GM19328 (cell line): ENCODE measurements at regions not wholly inside any gene's neighbourhood (a gene's known extent, or its start where the extent isn't known, plus 50 kb on each side); places are given as distances from the start of the nearest gene placed in this dataset.

Experiments used
- ATAC-seq: cut with Tn5 transposase; IDR thresholded peaks from one replicate; pipeline ENCODE4 v1.9.1; 2021; ENCODE audit warnings: mild to moderate bottlenecking, moderate library complexity; ENCODE audit not compliant: unreplicated experiment

DNA sequence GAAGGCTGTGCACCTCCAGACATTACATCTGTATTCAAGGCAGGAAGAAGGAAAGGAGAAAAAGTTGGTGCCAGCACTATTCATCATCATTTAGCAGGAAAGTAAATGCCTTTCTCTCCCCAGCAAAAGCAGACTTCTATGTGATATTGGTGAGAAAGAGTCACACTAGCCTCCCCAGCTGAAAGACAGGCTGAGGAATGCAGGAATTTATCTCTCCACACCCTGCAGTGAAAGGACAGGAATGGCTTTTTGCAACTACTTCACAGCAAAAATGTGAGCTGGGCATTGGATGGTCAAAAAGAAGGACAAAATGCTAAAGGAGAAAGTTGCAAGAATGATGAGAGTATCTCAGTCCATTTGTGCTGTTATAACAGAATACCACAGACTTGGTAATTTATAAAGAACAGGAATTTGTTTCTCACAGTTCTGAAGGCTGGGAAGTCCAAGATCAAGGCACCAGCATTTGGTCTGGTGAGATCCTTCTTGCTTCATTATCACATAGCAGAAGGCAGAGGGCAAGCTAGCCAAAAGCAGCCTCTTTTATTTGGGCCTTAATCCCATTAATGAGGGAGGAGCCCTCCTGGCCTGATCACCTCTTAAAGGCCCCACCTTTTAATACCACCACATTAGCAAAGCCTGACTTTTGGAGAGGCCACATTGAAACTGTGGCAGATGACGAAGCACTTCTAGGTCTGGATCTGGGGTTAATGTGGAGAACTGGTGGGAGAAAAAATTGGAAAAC, 388.1 kb upstream of the SLC14A2 start:
- ATAC-seq: no peak

DNA sequence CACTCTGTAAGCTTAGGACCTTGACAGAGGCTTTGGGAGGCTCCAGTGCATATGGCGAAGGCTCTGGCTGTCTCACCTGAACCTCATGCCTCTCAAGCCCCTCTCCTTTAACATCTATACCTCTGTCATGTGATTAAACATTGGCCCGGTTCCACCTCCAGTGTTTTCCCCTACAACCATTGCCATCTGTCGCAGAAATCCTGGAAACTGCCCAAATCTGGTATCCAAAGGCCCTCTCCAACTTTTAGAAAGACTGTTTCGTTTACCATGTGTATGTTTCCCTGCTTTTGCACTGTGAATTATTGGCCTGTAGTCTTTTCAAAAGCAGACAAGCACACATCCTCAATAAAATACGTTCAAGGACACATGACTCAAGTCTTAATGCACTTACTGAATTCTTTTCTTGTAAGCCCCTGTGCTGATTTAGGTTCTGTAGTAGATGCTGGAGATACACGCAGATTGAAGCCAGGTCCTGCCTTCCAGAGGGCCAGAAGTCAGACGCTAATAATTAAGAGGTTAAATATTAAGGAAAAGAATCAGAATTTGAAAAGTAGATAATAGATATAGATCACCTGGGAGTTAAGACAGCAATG, 386.4 kb upstream of the SLC14A2 start:
- ATAC-seq: no peak

DNA sequence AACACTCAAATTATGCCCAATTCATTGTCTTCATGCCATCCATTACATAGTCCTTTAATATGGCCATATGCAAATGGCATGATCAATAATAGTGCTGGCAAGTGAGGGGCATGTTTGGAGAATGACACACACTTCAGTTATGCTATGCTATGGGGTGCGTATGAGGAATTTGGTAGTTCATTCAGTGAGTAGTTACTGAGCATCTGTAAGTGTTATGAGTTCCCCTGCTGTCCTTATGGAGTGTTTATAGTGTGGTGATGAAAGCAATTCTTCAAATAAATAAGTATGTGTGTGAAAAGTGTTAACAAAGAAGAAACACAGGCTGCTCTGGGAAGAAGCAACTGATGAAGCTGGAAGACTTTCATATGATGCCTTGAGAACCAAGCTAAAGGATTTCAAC, 383.7 kb upstream of the SLC14A2 start:
- ATAC-seq: no peak

DNA sequence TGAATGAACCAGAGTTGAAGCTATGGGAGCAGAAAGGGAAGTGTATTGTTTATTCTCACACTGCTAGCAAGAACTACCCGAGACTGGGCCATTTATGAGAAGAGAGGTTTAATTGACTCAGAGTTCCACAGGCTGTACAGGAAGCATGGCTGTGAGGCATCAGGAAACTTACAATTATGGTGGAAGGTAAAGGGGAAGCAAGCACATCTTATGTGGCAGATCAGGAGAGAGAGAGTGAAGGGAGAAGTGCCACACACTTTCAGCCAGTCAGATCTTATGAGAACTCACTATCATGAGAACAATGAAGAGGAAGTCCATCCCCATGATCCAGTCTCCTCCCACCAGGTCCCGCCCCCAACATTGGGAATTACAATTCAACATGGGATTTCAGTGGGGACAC, 383.2 kb upstream of the SLC14A2 start:
- ATAC-seq: no peak

DNA sequence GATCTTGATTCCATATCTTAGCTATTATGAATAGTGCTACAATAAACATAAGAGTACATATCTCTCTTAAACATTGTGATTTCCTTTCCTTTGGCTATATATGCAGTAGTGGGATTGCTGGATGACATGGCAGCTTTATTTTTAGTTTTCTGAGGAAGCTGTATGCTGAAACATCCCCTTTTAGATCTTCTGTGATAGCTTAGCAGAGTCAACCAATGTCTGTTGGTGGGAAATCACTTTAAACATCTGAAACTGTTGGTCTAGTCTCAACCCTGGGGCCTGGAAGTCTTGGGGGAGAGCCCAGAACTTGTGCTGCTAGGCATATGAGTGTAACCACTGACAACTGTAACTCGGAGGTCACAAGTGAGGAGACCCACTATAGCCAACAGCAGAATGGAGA, 378.6 kb upstream of the SLC14A2 start:
- no peak for ATAC-seq

DNA sequence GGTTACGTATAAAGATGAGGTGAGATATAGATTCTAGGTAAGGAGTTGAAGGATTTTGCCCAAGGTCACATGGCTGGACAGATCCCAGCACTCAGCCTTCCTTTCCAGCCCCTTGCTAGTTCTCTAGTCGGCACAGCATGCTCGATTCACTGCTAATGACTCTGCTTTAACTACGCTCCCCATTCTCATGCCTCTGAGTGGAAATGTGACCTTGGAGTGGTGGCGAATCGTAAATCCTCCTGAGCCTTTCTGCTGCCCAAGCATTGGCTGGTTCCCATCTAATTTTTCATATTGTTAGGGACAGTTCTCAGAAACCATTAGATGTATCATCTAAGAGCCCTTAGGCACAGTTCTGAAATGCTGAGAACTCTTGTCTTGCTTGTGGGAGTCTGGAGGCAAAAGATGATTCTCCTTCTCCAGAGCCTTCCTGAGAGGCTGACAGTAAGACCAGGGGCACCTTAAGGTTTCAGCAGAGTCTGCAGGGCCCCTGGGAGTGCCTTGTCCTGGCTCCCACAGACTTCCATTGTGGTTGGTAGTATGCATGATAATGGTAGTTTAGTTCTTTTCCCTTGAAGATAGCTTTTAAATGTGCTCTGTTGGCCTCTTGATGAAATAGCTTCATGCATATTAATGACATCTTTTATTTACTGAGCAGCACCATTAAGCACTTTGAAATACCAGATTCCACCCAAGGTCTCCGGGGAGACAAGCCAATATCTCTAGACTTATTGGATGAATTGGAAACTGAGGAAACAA, 377.8 kb upstream of the SLC14A2 start:
- no peak for ATAC-seq

DNA sequence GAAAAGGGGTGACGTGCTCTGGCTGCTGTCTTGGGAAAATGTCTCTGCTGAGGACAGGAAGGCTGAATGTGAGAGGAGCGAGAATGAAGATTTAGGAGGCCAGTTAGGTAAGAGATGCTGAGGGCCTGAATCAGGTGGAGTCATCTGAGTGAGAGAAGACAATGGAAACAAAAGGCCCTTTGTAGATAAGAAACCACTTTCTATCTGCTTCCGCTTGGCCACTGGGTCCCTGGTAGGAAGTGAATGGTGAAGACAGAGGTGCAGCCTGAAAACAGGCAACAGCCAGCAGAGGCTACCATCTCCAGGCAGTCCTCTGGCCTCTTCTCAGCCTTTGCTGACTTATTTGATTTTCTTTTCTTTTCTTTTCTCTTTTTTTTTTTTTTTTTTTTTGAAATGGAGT, 374.0 kb upstream of the SLC14A2 start:
- no peak for ATAC-seq

DNA sequence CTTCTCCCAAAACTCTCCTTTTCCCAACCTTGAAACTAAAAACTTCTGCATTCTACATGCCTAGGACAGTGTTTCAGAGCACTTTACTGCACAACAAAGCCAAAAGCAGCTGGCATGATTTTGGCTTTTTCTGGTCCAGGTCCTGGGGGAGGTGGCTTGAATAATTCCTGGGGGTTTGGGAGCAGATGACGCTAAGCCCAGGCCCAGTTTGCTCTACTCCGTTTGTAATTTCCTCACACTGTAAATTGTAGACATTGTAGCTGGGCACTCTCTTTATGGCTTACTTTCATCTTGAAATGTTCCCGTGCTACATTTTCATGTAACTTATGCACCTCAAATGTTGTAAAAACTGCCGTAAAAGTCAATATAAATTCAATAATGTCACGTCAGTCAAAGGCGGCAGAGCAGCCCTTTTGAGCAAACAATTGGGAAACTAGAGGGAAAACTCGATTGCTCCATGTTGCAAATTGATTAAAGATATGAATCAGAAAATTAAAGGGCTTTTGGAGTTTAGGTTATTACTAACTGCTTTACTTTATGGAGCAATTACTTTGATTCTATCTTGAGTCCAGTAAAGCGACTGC, 373.2 kb upstream of the SLC14A2 start:
- ATAC-seq: no peak

DNA sequence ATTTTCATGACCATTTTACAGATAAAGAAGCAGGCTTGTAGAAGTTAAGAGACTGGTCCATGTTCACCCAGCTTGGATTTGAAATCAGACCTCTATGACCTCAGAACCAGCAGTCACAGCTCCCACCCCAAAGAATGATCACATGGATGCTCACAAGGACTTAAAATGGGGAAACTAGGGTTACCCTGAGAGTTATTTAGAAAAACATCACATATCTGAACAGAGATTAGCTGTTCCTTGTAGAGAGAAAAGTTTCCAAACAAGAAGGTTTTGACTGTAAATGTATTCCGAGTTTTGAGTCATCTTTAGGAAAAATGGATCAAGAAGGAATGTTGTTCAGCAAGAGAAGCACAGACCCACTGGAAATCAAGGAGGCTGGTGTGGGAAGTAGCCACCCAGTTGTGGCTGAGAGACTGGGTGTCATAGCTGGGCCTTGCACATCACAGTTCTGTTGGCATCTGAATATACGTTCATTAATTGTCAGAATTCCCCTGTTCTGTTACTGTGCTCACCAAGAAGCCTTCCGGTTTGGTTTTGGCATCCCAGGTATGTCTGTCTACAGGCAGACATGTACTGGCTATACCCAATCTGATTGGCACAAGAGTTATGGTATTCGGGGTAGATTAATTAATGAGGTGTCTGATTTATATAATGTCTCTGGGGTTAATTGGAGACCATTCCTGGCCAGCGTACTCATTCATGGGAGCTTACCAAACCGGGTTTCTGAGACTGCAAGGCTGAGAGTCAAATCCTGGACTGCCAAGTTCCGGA, 371.8 kb upstream of the SLC14A2 start:
- no peak for ATAC-seq

DNA sequence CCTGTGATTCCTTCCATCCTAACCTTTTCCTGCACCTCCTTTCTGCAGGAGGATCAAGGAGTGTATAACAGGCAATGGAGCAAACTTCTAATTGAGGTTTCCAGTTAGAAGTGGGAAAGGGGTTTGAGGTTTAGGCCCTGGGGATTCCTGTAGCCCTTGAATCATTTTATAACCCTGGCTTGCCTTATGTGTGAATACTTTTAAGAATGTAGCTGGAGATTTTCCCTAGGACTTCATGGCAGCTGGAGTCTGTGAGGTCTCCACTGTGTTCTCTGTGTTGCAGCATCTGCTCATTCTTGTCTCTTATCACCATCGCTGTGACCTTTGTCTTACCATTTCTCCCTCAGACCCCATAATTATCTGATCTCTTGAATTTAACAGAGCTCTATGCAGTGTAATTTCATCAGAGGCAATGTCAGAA, 370.2 kb upstream of the SLC14A2 start:
- ATAC-seq: no peak

DNA sequence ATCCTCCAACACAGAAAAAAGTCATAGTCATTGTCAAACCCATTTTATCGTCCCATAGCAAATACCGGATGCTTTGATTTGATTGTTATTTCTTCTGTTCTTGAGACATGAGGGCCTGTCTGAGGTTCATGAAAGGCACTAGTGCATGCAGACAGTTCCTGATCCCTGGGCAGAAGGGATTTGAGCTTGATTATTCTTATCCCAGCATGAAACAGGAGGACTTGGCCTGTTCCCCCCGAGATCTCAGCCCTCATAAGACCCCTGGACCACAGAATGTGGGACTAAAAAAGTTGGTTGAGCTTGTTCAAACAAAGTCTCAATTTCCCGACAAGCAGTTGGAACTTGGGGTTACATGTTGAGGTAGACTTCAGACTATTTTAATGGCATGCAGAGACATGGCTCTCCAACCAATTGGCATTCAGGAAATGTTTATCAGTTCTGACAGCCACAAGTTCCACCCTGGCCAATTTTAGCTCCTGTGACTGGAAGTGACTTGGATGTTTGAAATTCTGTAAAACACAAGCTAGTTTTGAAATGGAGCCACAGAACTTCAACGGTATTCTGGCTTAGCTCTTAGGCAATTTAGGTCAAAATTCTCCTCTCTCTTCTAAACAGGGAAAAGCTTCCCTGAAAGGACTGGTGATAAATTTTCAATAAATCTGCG, 366.9 kb upstream of the SLC14A2 start:
- no peak for ATAC-seq

DNA sequence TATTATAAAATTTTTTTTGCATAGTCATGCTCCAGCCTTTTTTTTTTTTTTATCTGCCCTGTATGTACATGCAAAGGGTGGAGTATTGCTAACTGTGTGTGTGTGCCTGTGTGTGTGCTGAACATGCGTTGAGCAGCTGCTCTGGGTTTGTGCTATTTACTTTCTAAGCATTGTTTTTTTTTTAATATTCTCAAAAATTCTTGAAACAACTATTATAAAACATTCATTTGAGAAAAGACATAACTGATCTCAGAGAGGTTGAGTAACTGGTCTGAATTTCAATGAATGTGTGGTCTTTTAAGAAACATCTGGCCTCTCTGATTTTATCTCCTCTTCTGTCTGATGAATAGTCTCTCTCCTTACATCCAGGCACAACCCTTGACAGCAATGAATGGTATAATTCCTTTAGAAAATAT, 366.0 kb upstream of the SLC14A2 start:
- no peak for ATAC-seq

DNA sequence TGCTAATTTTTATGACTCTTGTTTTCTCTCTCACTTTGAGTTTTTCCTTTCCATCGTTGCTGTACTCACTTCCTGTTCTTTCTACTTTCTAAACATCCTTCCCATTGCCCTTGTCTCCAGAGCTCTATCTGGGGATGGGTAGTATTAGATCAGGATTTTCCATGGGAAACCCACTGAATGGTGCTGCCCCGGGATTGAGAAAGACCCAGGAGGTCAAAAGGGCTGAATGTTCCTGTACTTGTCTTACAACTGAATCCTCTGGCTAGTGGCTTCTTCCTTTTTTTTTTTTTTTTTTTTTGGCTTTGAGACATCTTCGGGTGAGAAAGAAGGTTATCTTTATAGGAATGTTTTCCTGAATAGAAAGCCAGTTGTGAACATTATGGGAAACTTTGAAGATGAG, 364.8 kb upstream of the SLC14A2 start:
- ATAC-seq: no peak

DNA sequence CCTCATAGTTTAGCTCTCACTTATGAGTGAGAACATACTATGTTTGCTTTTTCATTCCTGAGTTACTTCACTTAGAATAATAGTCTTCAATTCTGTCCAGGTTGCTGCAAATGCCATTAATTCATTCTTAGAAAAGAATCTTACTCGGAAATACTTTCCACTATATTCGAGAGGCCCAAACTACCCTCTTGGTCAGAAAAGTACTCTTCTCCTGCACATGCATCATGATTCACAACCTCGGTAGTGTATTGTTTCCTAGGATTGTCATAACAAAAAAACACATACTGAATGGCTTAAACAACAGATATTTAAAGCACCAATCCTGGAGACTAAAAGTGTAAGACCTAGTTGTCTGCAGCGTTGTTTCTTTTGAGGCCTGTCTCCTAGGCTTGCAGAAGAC, 364.0 kb upstream of the SLC14A2 start:
- no peak for ATAC-seq

DNA sequence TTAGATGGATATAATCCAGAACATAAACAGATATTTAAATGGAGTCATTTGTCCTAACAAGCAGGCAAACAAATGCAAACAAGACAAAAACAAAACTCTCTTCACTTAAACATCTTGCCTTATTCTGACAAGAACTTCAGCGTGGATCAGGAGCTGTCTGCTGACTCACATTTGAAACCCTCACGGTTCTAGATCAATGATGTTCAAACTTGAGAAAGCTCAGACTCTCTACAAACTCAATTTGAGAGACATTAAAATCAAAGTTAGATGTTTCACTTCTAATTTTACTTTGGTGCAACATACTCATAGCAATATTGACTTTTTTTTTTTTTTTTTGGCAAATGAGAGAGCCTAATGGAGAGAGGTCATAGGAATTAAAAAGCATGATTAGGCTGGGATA, 362.8 kb upstream of the SLC14A2 start:
- ATAC-seq: no peak

DNA sequence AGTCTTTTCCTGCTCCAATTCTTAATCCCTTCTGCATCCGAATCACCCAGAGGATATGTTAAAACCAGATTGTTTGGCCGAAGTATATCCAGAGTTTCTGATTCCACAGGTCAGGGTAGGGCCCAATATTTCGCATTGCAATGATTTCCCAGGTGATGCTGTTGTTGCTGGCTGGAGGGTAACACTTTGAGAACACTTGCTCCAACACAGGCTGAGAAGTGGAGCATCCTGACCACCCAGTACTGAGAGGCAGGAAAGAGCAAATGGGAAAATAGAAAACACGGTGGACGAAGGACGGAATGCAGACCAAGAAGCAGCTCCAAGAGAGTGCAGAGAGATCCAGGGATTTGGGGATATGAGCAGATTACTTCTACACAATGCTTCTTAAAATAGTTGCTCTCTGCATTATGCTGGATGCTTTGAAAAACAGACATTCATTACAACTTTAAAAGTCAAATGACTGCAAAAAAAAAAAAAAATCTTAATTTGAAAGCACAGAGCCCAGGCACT, 362.2 kb upstream of the SLC14A2 start:
- ATAC-seq: no peak

DNA sequence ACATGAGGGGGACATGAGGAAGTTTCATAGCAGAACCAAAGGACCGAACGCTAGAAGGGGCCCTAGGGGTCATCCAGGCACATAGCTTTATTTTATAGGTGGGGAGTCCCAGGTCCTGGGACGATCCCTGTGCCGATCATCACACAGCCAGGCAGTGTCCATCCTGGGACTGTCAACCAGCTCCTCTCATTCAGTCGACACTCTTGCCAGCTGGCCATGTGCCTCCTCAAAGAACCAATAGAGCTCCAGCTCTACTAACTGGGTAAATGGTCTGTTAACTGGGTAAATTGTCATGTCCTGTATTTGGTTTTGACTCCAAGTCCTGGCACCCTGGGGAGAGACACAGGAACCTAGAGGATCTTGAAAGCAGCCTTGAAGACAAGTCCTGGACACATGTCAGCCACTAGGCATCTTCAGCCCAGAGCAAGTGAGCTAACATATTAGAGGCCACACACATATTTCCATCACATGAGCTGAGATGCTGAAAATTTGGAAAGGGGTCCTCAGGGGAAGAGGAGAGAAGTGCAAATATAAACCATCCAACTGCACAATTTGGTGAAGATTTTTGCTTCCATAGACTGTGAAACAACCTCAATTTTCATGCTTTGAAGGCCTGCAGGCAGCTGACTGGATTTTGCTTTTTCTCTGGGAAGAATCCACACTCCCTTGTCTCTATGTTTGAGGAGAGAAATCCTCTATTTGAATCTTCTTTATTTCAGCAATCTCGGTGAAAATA, 361.1 kb upstream of the SLC14A2 start:
- ATAC-seq: no peak

DNA sequence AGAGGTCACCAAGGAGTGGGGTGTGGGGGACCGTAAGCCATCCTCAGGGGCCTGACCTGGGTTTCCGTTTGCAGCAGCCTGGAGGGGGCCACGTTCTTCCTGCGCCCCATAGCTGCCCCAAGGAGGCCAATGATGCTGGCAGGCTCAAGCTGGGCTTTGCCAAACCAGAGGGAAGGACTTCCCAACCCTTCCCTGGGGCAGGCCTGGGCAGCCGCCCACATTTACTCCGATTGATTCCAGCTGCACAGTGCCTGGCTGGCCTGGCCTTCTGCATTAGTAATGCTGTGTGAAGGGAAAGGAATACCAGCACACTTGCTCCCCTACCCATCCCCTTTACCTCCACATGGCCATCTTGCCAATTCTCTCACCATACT, 360.6 kb upstream of the SLC14A2 start:
- no peak for ATAC-seq

DNA sequence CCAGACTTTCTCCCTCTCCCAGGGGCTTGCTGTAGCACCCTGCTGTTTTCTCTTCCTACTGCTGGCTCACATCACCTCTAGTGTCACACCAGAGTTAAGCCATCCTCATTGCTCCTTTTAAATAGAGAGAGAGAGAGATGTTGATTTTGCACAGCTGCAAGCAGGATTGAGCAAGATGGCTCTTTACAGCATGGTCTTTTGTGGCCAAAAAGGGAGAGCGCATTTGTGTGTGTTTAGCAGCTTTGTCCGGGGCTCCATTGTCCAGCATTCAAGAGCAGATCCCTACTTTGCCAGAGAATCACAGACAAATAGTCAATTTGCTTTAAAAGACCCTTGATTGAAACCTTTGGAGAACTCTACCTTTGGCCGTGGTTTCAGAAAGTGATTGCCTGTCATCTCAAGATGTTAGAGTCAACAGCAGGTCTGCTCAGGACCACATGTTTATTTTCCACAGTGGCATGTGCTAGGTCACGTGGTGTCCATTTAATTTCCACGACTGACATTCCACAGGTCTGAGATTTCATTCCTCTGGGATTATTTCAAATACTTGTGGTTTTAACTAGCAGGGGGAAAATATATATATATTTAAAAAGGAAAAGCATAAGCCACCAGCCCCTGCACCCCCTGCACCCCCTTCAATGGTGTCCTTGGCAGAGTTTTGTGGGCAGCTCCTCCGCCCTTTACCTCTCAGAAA, 359.9 kb upstream of the SLC14A2 start:
- ATAC-seq: no peak
